ENCODE measurements at regions not wholly inside any gene's neighbourhood (a gene's known extent, or its start where the extent isn't known, plus 50 kb on each side); places are given as distances from the start of the nearest gene placed in this dataset.
A peak's percentile ranks its signal among the peaks of the same experiment; 100 is the strongest.

DNA sequence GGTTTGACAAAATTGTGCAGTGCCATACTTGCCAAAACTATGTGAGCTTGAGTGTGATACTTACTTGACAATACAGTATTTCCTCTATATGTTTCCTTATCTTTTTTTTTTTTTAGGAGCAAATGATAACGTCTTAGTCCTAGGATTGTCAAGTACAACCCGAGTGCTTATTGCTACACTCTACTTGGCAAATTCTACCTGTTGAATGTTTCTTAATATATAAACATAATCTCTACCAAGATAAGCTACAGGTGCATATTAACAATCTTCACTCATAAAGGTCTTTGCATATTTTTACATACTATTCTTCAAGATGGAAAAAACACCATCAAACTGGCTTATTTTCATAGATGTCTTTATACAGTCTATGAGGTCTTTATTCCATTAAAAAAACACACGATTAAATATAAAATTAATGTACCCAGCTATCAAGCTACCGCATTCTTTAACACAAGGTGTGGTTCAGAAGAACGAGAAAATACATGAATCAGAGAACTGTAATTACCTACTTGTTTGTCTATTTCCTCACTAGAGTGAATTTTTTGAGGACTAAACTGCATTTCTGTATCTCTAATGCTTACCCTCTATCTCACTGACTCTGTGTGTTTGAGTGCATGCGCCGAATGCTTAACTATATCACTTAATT is 76.1 kb upstream of the PDSS1 start:
- peaks cover 5 to 12% of the 10 kb centered on the region in 2 experiments; a peak in 3 of 4 replicates for H3K4me1 ChIP-seq (ENCODE audit: control insufficient read depth in 1 of 2, insufficient read depth in 2 of 2, low read length in 2 of 2)
- no peaks in the 10 kb centered on the region for H3K27me3 ChIP-seq (ENCODE audit: insufficient read depth, low read length)
- DNase-seq (ENCODE audit: low read depth, low spot score) (no peak), ATAC-seq (no peak)
- ChIA-PET RAD21 (ENCODE audit: low non-redundant PET in 1 of 2, low total read pairs in 2 of 2, uncharacterized antibody in 2 of 2, unreplicated experiment in 2 of 2) (no interaction called here), CTCF (no interaction called here), POLR2A (no interaction called here)
- peak overlapping the region; percentile 100 for H2AFZ ChIP-seq (ENCODE audit: low read depth, low read length, poor library complexity, severe bottlenecking)
- TF ChIP-seq JUND (IDR thresholded peaks at IDR 0.05) (no peak), FOSL1 (IDR thresholded peaks at IDR 0.05; ENCODE audit: low read depth) (no peak), RAD21 (IDR thresholded peaks at IDR 0.05; ENCODE audit: low read depth) (no peak), EZH2phosphoT487 (IDR thresholded peaks at IDR 0.05; ENCODE audit: borderline replicate concordance) (no peak), SIN3A (IDR thresholded peaks at IDR 0.05; ENCODE audit: low read depth) (no peak), TCF7L2 (IDR thresholded peaks at IDR 0.05; ENCODE audit: borderline replicate concordance, extremely low read depth, insufficient read depth, insufficient read length) (no peak), REST (IDR thresholded peaks at IDR 0.05; ENCODE audit: low read depth) (no peak), CEBPB (IDR thresholded peaks at IDR 0.05; ENCODE audit: low read depth) (no peak), MAX (IDR thresholded peaks at IDR 0.05) (no peak), POLR2AphosphoS5 (IDR thresholded peaks at IDR 0.05; ENCODE audit: low read depth, low read length) (no peak), CBX3 (IDR thresholded peaks at IDR 0.05; ENCODE audit: low read depth) (no peak), EZH2 (IDR thresholded peaks at IDR 0.05) (no peak), SP1 (IDR thresholded peaks at IDR 0.05; ENCODE audit: low read depth) (no peak), YY1 (IDR thresholded peaks at IDR 0.05; ENCODE audit: extremely low read depth, insufficient replicate concordance, low read depth, low read length) (no peak), CTCF (IDR thresholded peaks at IDR 0.05 in 2 of 3, conservative IDR thresholded peaks at IDR 0.05 in 1 of 3; ENCODE audit: borderline replicate concordance in 1 of 3, insufficient read depth in 1 of 3, low read depth in 2 of 3, low read length in 2 of 3) (no peak), SRF (IDR thresholded peaks at IDR 0.05; ENCODE audit: low read depth) (no peak), ZNF274 (IDR thresholded peaks at IDR 0.05; ENCODE audit: low read depth, low read length) (no peak)
- H3K79me2 ChIP-seq (ENCODE audit: insufficient read depth, low read length): no peaks in the 10 kb centered on the region
- H3K4me3 ChIP-seq (replicated peaks in 1 of 2; ENCODE audit: low read depth in 1 of 2, low read length in 2 of 2): no peak overlapping the region
- no peak overlapping the region for H3K4me2 ChIP-seq (ENCODE audit: low read length)
- H3K27ac ChIP-seq (ENCODE audit: low read depth, low read length): no peak overlapping the region
- H3K36me3 ChIP-seq (ENCODE audit: control insufficient read depth in 1 of 2, insufficient read depth in 2 of 2, low read length in 2 of 2): no peaks in the 10 kb centered on the region
- H3K9me2 ChIP-seq (ENCODE audit: insufficient read depth): no peaks in the 10 kb centered on the region
- no peaks in the 10 kb centered on the region for H3K9me3 ChIP-seq (ENCODE audit: control insufficient read depth in 1 of 2, insufficient read depth in 1 of 2, low read depth in 1 of 2, low read length in 2 of 2)
- no peak overlapping the region for H3K9ac ChIP-seq (ENCODE audit: low read length)
- no TSS peak for BruUV-seq (replicated peaks)
- intact Hi-C loops (cut with micrococcal nuclease): no loop called here
- H4K20me1 ChIP-seq (ENCODE audit: insufficient read depth): no peaks in the 10 kb centered on the region

Measured in HCT116 (cell line).